HFFc6 (cell line): ENCODE measurements at regions not wholly inside any gene's neighbourhood (a gene's known extent, or its start where the extent isn't known, plus 50 kb on each side); places are given as distances from the start of the nearest gene placed in this dataset.
A peak's percentile ranks its signal among the peaks of the same experiment; 100 is the strongest.

Source experiments
- DNase-seq: peaks from one replicate; pipeline ENCODE4 v3.0.0-alpha.2; 2018
- H3K27ac Mint-ChIP-seq: 2 replicates; pipeline ENCODE4 v1.8.0; 2020; ENCODE audit warnings: mild to moderate bottlenecking, mixed read lengths
- H3K27me3 Mint-ChIP-seq: 2 replicates; pipeline ENCODE4 v1.8.0; 2021; ENCODE audit warnings: mild to moderate bottlenecking, moderate library complexity, mixed read lengths; ENCODE audit not compliant: insufficient read depth
- H3K36me3 Mint-ChIP-seq: 2 replicates; pipeline ENCODE4 v1.8.0; 2021; ENCODE audit warnings: low read depth, mixed read lengths
- H3K4me1 Mint-ChIP-seq: 2 replicates; pipeline ENCODE4 v1.8.0; 2020; ENCODE audit warnings: low read depth, mixed read lengths
- H3K4me3 Mint-ChIP-seq: 2 replicates; pipeline ENCODE4 v1.8.0; 2020; ENCODE audit warnings: mild to moderate bottlenecking, moderate library complexity, mixed read lengths
- H3K9me3 Mint-ChIP-seq: 2 replicates; pipeline ENCODE4 v1.8.0; 2020; ENCODE audit warnings: mild to moderate bottlenecking, mixed read lengths
- CTCF ChIP-seq: fragments of 200-600 bp; sonication (generic); IDR thresholded peaks from 2 replicates; pipeline ENCODE4 v1.5.0; 2021; ENCODE audit warnings: antibody characterized with exemption, mild to moderate bottlenecking

DNA sequence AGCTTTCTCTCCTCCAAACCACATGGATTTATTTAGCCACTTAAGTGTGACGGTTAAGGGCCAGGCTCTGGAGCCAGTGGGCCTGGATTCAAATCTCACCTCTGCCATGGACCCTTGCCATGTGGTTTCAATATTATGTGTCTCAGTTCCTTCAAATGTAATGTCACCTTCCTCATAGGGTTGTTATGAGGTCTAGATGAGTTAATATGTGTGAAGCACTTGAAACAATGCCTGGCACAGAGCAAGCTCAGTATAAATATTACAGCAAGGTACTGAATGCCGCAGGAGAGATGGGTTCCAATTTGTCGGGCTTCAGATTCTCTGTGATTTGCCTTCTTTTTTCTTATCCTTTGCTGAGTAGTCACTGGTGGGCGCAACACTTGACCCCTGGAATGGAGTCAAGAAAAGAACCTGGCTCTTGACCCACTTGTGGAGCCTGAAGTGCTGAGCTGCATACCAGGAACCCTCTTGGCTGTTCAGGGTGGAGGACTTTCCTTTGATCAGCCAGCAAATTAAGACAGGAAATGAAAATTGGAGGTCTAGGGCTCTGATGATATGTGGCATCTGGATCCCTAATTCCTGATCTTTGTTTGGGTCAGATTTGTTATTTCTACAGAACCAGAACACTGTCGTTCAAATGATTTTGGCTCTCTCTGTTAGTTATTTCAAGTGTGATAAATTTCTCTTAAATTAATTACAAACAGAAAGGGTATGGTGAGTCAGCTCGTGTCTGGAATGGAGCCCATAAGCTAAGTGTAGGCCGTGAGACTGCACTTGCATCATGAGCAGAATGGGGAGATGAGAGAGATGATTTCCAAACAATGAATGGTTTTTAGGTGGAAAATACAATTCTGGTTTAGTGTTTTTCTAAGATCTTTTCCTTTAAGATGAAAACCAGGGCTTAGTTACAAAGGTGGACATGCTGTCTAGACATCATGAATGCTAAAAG lies 293.0 kb downstream of the KCNS3 start:
- peaks cover 2% of the 10 kb centered on the region; the same call in 1 of the 2 replicates for H3K27me3 Mint-ChIP-seq
- no peak overlapping the region for H3K4me3 Mint-ChIP-seq
- no peak overlapping the region for H3K27ac Mint-ChIP-seq
- H3K9me3 Mint-ChIP-seq = no peaks in the 10 kb centered on the region
- H3K4me1 Mint-ChIP-seq = peaks cover 13% of the 10 kb centered on the region
- no peaks in the 10 kb centered on the region for H3K36me3 Mint-ChIP-seq
- peak; percentile 5 for DNase-seq
- TF ChIP-seq CTCF = no peak

- H3K4me3 Mint-ChIP-seq = no peak overlapping the region
- no peaks in the 10 kb centered on the region for H3K9me3 Mint-ChIP-seq
- DNase-seq = no peak
- H3K4me1 Mint-ChIP-seq = peaks cover 13% of the 10 kb centered on the region
- no peak for TF ChIP-seq CTCF
- no peaks in the 10 kb centered on the region for H3K36me3 Mint-ChIP-seq
- H3K27me3 Mint-ChIP-seq = peaks cover 3% of the 10 kb centered on the region; the same call in 1 of the 2 replicates
- H3K27ac Mint-ChIP-seq = no peak overlapping the region
Observed at GRCh38 chr2:18170642-18171041, 292.2 kb downstream of the KCNS3 start.

DNA sequence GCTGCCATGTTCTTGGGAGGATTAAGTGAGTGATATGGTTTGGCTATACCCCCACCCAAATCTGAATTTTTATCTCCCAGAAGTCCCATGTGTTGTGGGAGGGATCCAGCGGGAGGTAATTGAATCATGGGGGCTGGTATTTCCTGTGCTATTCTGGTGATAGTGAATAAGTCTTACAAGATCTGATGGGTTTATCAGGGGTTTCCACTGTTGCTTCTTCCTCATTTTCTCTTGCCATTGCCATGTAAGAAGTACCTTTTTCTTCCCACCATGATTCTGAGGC lies 291.4 kb downstream of the KCNS3 start:
- H3K27ac Mint-ChIP-seq = no peak overlapping the region
- H3K4me3 Mint-ChIP-seq = no peak overlapping the region
- no peak for TF ChIP-seq CTCF
- DNase-seq = no peak
- no peaks in the 10 kb centered on the region for H3K9me3 Mint-ChIP-seq
- no peaks in the 10 kb centered on the region for H3K36me3 Mint-ChIP-seq
- H3K4me1 Mint-ChIP-seq = peaks cover 13% of the 10 kb centered on the region
- H3K27me3 Mint-ChIP-seq = peaks cover 6% of the 10 kb centered on the region

DNA sequence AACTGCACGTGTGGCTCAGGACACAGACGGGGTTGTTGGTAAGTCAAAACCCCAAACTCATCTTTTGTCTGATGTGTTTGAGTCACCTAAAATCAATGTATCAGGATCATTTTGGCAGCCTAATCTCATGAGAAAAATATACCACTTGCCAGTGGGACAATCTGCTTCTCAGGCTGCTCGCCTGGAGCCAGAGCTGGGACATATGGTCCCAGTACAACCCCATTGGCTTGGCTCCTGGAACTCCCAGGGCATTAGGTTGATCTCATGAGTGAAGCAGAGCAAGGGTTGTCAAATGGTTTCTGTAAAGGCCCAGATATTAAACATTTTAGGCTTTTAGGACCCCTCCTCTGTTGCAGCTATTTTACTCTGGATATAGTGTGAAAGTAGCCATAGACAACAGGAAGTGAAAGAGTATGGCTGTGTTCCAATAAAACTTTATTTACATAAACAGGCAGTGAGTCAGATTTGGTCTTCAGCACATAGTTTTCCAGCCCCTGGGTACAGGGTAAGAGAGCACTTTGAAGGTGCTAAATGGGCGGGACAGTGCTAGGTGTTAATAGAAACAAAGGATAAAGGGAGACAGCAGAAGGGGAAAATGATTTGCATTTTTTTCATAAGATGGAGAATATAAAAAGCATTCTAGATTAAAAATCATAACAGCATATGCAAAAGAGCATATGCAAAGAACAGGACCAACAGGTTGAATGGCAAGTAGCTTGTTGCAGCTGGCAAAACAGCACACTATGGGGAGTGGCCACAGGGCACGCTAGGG lies 290.8 kb downstream of the KCNS3 start:
- Mint-ChIP-seq H3K4me3 (no peak overlapping the region), H3K4me1 (peaks cover 13% of the 10 kb centered on the region)

DNA sequence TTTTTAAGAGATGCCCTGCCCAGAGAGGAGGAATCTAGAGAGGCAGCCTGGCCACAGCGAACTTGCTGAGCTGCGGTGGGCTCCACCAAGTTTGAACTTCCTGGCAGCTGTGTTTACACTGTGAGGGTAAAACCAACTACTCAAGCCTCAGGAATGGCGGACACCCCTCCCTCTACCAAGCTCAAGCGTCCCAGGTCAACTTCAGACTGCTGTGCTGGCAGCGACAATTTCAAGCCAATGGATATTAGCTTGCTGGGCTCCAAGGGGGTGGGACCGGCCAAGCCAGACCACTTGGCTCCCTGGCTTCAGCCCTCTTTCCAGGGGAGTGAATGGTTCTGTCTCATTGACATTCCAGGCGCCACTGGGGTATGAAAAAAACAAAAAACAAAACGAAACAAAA lies 289.4 kb downstream of the KCNS3 start:
- no peak for DNase-seq
- H3K27me3 Mint-ChIP-seq = peaks cover 6% of the 10 kb centered on the region
- peaks cover 13% of the 10 kb centered on the region for H3K4me1 Mint-ChIP-seq
- H3K27ac Mint-ChIP-seq = no peak overlapping the region
- H3K4me3 Mint-ChIP-seq = peak overlapping the region; percentile 28; the same call in 1 of the 2 replicates
- TF ChIP-seq CTCF = no peak
- H3K36me3 Mint-ChIP-seq = no peaks in the 10 kb centered on the region
- no peaks in the 10 kb centered on the region for H3K9me3 Mint-ChIP-seq

More for the DNA sequence above, 290.8 kb downstream of the KCNS3 start:
- Mint-ChIP-seq H3K27ac (no peak overlapping the region), H3K9me3 (no peaks in the 10 kb centered on the region), H3K27me3 (peaks cover 6% of the 10 kb centered on the region), H3K36me3 (no peaks in the 10 kb centered on the region)
- TF ChIP-seq CTCF = no peak
- DNase-seq = no peak
